Caco-2 (cell line): ENCODE measurements at regions not wholly inside any gene's neighbourhood (a gene's known extent, or its start where the extent isn't known, plus 50 kb on each side); places are given as distances from the start of the nearest gene placed in this dataset.

Source experiments
- BruUV-seq: library from RNA; stranded (reverse); fragments of 400-500 nt; replicated peaks from 2 replicates; lab custom pipeline; 2021; lab: Mats Ljungman, UMichigan
- CTCF ChIA-PET: fragments of 300-600 bp; sonication (Branson Sonifier 250); formaldehyde crosslinking; loops from one replicate; lab custom pipeline; 2022; ENCODE audit warnings: antibody characterized with exemption; lab: Charles Lee
- POLR2A ChIA-PET: fragments of 300-600 bp; sonication (Branson Sonifier 250); formaldehyde crosslinking; loops from one replicate; lab custom pipeline; 2022; ENCODE audit warnings: antibody characterized with exemption; lab: Charles Lee
- DNase-seq, 2 experiments: peaks; one replicate each; pipeline versions ENCODE4 v3.0.0 to v3.0.0-alpha.2; 2020 to 2022
- H3K27me3 ChIP-seq: replicated peaks from 2 replicates; pipeline ENCODE4 v1.6.0; 2011; ENCODE audit warnings: low read length; ENCODE audit not compliant: control insufficient read depth, insufficient read depth
- H3K36me3 ChIP-seq: 2 replicates; pipeline ENCODE4 v1.5.1; 2011; ENCODE audit warnings: low read length; ENCODE audit not compliant: control insufficient read depth, insufficient read depth
- H3K4me1 ChIP-seq: fragments of 250-450 bp; sonication (Bioruptor Pico); 2 replicates; pipeline ENCODE4 v1.5.1; 2020; ENCODE audit warnings: mild to moderate bottlenecking
- H3K4me3 ChIP-seq: 2 replicates; pipeline ENCODE4 v1.5.1; 2011; ENCODE audit warnings: low read depth, mild to moderate bottlenecking, control low read depth, low read length
- H3K9me3 ChIP-seq: fragments of 250-450 bp; sonication (Bioruptor Pico); 2 replicates; pipeline ENCODE4 v1.5.1; 2020; ENCODE audit warnings: mild to moderate bottlenecking, moderate library complexity
- H3K27ac Mint-ChIP-seq: one replicate; pipeline ENCODE4 v1.8.0; 2022; ENCODE audit warnings: mixed read lengths; ENCODE audit not compliant: unreplicated experiment
- H3K27me3 Mint-ChIP-seq: one replicate; pipeline ENCODE4 v1.8.0; 2022; ENCODE audit warnings: mixed read lengths; ENCODE audit not compliant: insufficient read depth, unreplicated experiment
- H3K36me3 Mint-ChIP-seq: one replicate; pipeline ENCODE4 v1.8.0; 2022; ENCODE audit warnings: mild to moderate bottlenecking, mixed read lengths; ENCODE audit not compliant: insufficient read depth, unreplicated experiment
- H3K4me1 Mint-ChIP-seq: one replicate; pipeline ENCODE4 v1.8.0; 2022; ENCODE audit warnings: low read depth, mixed read lengths; ENCODE audit not compliant: unreplicated experiment
- H3K4me3 Mint-ChIP-seq: one replicate; pipeline ENCODE4 v1.8.0; 2022; ENCODE audit warnings: mild to moderate bottlenecking, moderate library complexity, mixed read lengths; ENCODE audit not compliant: unreplicated experiment
- H3K9me3 Mint-ChIP-seq: one replicate; pipeline ENCODE4 v1.8.0; 2022; ENCODE audit warnings: mixed read lengths; ENCODE audit not compliant: unreplicated experiment
- intact Hi-C: fragments of 100-400 bp; cut with micrococcal nuclease; formaldehyde crosslinking; loops from one replicate; pipeline ENCODE4 v1.10.0; 2022; ENCODE audit not compliant: unreplicated experiment
- TF ChIP-seq, protein P1 (sequence below), 2 experiments: fragments of 200-600 bp in 1 of 2; IDR thresholded peaks; 1 replicate in 1 of 2; 2 replicates in 1 of 2; pipeline versions ENCODE4 v1.5.1 to v1.8.0; 2011 to 2022; ENCODE audit warnings: antibody characterized with exemption in 1 of 2, control low read depth in 1 of 2, inconsistent platforms in 1 of 2, low read depth in 1 of 2, low read length in 1 of 2, mild to moderate bottlenecking in 1 of 2, moderate library complexity in 1 of 2; ENCODE audit not compliant: insufficient read depth in 1 of 2, severe bottlenecking in 1 of 2, unreplicated experiment in 1 of 2

- POLR2A ChIA-PET: no interaction called here
- CTCF ChIA-PET: no interaction called here
- no peak overlapping the region for H3K27ac Mint-ChIP-seq
Measured at GRCh38 chr18:61756244-61756643, 136.6 kb downstream of the RNF152 start.

DNA sequence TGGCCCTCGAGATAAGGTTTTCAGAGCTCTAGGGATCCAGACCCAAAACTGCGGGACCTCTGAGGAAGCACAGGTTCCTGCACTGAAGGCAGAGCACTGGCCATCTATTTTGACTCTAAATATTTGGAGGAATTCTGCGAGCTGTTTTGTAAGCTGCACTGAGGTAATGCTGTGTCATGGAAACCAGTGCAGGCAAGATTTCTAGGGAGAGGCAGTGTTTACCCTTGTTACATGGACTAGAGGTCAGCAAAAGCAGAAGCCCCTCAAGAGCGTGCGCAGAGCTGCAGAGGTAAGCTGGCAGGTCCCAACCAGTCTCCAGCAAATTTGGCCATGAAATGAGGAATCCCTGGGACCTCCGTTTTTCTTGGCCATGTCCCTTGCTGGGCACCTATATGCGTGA lies 137.3 kb downstream of the RNF152 start:
- H3K9me3 Mint-ChIP-seq: no peaks in the 10 kb centered on the region
- POLR2A ChIA-PET: no interaction called here
- no peaks in the 10 kb centered on the region for H3K36me3 ChIP-seq
- no peak overlapping the region for H3K4me3 Mint-ChIP-seq
- H3K27ac Mint-ChIP-seq: no peak overlapping the region
- H3K4me1 ChIP-seq: no peaks in the 10 kb centered on the region
- H3K27me3 ChIP-seq: no peaks in the 10 kb centered on the region
- TF ChIP-seq, protein P1, sequence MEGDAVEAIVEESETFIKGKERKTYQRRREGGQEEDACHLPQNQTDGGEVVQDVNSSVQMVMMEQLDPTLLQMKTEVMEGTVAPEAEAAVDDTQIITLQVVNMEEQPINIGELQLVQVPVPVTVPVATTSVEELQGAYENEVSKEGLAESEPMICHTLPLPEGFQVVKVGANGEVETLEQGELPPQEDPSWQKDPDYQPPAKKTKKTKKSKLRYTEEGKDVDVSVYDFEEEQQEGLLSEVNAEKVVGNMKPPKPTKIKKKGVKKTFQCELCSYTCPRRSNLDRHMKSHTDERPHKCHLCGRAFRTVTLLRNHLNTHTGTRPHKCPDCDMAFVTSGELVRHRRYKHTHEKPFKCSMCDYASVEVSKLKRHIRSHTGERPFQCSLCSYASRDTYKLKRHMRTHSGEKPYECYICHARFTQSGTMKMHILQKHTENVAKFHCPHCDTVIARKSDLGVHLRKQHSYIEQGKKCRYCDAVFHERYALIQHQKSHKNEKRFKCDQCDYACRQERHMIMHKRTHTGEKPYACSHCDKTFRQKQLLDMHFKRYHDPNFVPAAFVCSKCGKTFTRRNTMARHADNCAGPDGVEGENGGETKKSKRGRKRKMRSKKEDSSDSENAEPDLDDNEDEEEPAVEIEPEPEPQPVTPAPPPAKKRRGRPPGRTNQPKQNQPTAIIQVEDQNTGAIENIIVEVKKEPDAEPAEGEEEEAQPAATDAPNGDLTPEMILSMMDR (IDR thresholded peaks at IDR 0.05; ENCODE audit: insufficient read depth in 1 of 2, low read depth in 1 of 2, low read length in 1 of 2, severe bottlenecking in 1 of 2, unreplicated experiment in 1 of 2): no peak
- CTCF ChIA-PET: no interaction called here
- no TSS peak for BruUV-seq
- no peaks in the 10 kb centered on the region for H3K27me3 Mint-ChIP-seq
- intact Hi-C loops: no loop called here
- peaks cover 12% of the 10 kb centered on the region for H3K4me1 Mint-ChIP-seq
- H3K4me3 ChIP-seq: no peak overlapping the region
- no peaks in the 10 kb centered on the region for H3K36me3 Mint-ChIP-seq
- H3K9me3 ChIP-seq: no peaks in the 10 kb centered on the region
- DNase-seq: no peak

More at GRCh38 chr18:61756244-61756643, 136.6 kb downstream of the RNF152 start:
- Mint-ChIP-seq H3K9me3 (no peaks in the 10 kb centered on the region), H3K4me1 (peaks cover 13% of the 10 kb centered on the region), H3K4me3 (no peak overlapping the region), H3K27me3 (no peaks in the 10 kb centered on the region), H3K36me3 (no peaks in the 10 kb centered on the region)
- TF ChIP-seq, protein P1 (IDR thresholded peaks at IDR 0.05; ENCODE audit: insufficient read depth in 1 of 2, low read depth in 1 of 2, low read length in 1 of 2, severe bottlenecking in 1 of 2, unreplicated experiment in 1 of 2): no peak
- Histone ChIP-seq H3K36me3 (no peaks in the 10 kb centered on the region), H3K9me3 (no peaks in the 10 kb centered on the region), H3K4me1 (no peaks in the 10 kb centered on the region), H3K4me3 (no peak overlapping the region), H3K27me3 (no peaks in the 10 kb centered on the region)
- no peak for DNase-seq
- intact Hi-C loops: no loop called here
- BruUV-seq: no TSS peak

GRCh38 chr18:61754039-61754583 lies 138.7 kb downstream of the RNF152 start:
- Mint-ChIP-seq H3K9me3 (no peaks in the 10 kb centered on the region), H3K4me1 (peaks cover 8% of the 10 kb centered on the region), H3K36me3 (no peaks in the 10 kb centered on the region), H3K4me3 (no peak overlapping the region), H3K27me3 (no peaks in the 10 kb centered on the region), H3K27ac (no peak overlapping the region)
- CTCF ChIA-PET: no interaction called here
- POLR2A ChIA-PET: no interaction called here
- Histone ChIP-seq H3K27me3 (no peaks in the 10 kb centered on the region), H3K4me1 (no peaks in the 10 kb centered on the region), H3K36me3 (no peaks in the 10 kb centered on the region), H3K4me3 (no peak overlapping the region), H3K9me3 (no peaks in the 10 kb centered on the region)
- DNase-seq: no peak
- intact Hi-C loops: no loop called here
- TF ChIP-seq, protein P1 (IDR thresholded peaks at IDR 0.05; ENCODE audit: insufficient read depth in 1 of 2, low read depth in 1 of 2, low read length in 1 of 2, severe bottlenecking in 1 of 2, unreplicated experiment in 1 of 2): no peak
- BruUV-seq: no TSS peak
